ENCODE measurements at regions not wholly inside any gene's neighbourhood (a gene's known extent, or its start where the extent isn't known, plus 50 kb on each side); places are given as distances from the start of the nearest gene placed in this dataset.

DNA sequence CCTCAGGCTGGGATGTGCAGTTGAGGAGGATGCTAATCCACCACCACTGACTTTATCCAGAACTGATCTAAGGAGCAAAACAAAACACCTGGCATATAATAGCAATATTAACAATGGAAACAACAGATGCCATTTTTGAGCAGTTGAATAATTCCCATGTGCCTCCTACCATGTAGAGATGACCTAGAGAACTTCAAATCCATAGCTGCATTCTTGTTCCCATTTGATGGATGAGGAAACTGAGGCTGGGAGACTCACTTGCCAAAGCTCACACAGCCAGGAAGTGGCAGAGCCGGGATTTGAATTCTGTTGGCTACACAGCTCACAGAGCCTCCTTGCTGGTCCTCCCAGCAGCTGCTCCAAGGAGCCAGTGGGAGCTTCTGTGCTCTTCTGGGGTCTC is 155.8 kb upstream of the MYL2 start (continued):
- TF ChIP-seq EP300 (IDR thresholded peaks at IDR 0.05; ENCODE audit: borderline replicate concordance in 1 of 2, low read depth in 2 of 2, low read length in 2 of 2) (no peak), TAF7 (optimal IDR thresholded peaks at IDR 0.05; ENCODE audit: borderline replicate concordance, low read depth, low read length) (no peak), RNF2 (IDR thresholded peaks at IDR 0.05; ENCODE audit: borderline replicate concordance, low read depth, low read length, missing control alignments, poor library complexity, severe bottlenecking) (no peak)
